DOHH2 (cell line): ENCODE measurements at regions not wholly inside any gene's neighbourhood (a gene's known extent, or its start where the extent isn't known, plus 50 kb on each side); places are given as distances from the start of the nearest gene placed in this dataset.
"Not testable (repeated sequence)": the region's sequence is repeated elsewhere in the genome, so short reads cannot be mapped to it uniquely, and the experiment has no call there.

Source experiments
- H3F3A ChIP-seq: fragments of 200-600 bp; sonication (generic), shearing (Covaris generic); 2 replicates; pipeline ENCODE4 v1.6.0; 2016; ENCODE audit warnings: antibody characterized with exemption, mild to moderate bottlenecking; ENCODE audit not compliant: control insufficient read depth, insufficient read depth
- H3K27ac ChIP-seq: fragments of 200-600 bp; sonication (generic); 2 replicates; pipeline ENCODE4 v1.5.1; 2014; ENCODE audit warnings: low read depth, mild to moderate bottlenecking, low read length, moderate library complexity
- H3K27me3 ChIP-seq: fragments of 200-600 bp; sonication (generic); 2 replicates; pipeline ENCODE4 v1.6.1; 2014; ENCODE audit warnings: mild to moderate bottlenecking, low read length, mixed read lengths; ENCODE audit not compliant: control insufficient read depth
- H3K36me3 ChIP-seq: fragments of 200-600 bp; sonication (generic); 2 replicates; pipeline ENCODE4 v1.6.1; 2014; ENCODE audit warnings: mild to moderate bottlenecking, low read length, moderate library complexity, mixed read lengths; ENCODE audit not compliant: control insufficient read depth
- H3K4me1 ChIP-seq: fragments of 200-600 bp; sonication (generic); 2 replicates; pipeline ENCODE4 v1.6.1; 2014; ENCODE audit warnings: mild to moderate bottlenecking, low read length, mixed read lengths; ENCODE audit not compliant: control insufficient read depth
- H3K4me2 ChIP-seq: fragments of 200-600 bp; sonication (generic); 2 replicates; pipeline ENCODE4 v1.6.0; 2014; ENCODE audit warnings: mild to moderate bottlenecking, low read length, moderate library complexity
- H3K4me3 ChIP-seq: fragments of 200-600 bp; sonication (generic); 2 replicates; pipeline ENCODE4 v1.5.1; 2014; ENCODE audit warnings: mild to moderate bottlenecking, low read length, mixed read lengths
- H3K79me2 ChIP-seq: fragments of 200-600 bp; sonication (generic); 2 replicates; pipeline ENCODE4 v1.6.1; 2014; ENCODE audit warnings: mild to moderate bottlenecking, low read length, mixed read lengths; ENCODE audit not compliant: control insufficient read depth
- H3K9me2 ChIP-seq: fragments of 200-600 bp; sonication (generic); replicated peaks from 2 replicates; pipeline ENCODE4 v1.6.1; 2014; ENCODE audit warnings: mild to moderate bottlenecking, low read length, mixed read lengths; ENCODE audit not compliant: control insufficient read depth
- H3K9me3 ChIP-seq: fragments of 200-600 bp; sonication (generic); 2 replicates; pipeline ENCODE4 v1.6.1; 2014; ENCODE audit warnings: antibody characterized with exemption, low read length, mixed read lengths; ENCODE audit not compliant: control insufficient read depth, insufficient read depth
- H4K20me1 ChIP-seq: fragments of 200-600 bp; sonication (generic); 2 replicates; pipeline ENCODE4 v1.6.0; 2014; ENCODE audit warnings: low read depth, mild to moderate bottlenecking, antibody characterized with exemption, low read length, moderate library complexity; ENCODE audit not compliant: control insufficient read depth, insufficient read depth
- EZH2phosphoT487 ChIP-seq: fragments of 200-600 bp; sonication (generic); IDR thresholded peaks from 2 replicates; pipeline ENCODE4 v1.6.1; 2017; ENCODE audit warnings: borderline replicate concordance, mild to moderate bottlenecking, antibody characterized with exemption, low read length, moderate library complexity, mixed read lengths
- TF ChIP-seq, protein P1 (sequence below): fragments of 200-600 bp; sonication (generic); IDR thresholded peaks from one replicate; pipeline ENCODE4 v1.5.1; 2014; ENCODE audit warnings: antibody characterized with exemption, mild to moderate bottlenecking, low read depth, low read length; ENCODE audit not compliant: poor library complexity, severe bottlenecking

DNA sequence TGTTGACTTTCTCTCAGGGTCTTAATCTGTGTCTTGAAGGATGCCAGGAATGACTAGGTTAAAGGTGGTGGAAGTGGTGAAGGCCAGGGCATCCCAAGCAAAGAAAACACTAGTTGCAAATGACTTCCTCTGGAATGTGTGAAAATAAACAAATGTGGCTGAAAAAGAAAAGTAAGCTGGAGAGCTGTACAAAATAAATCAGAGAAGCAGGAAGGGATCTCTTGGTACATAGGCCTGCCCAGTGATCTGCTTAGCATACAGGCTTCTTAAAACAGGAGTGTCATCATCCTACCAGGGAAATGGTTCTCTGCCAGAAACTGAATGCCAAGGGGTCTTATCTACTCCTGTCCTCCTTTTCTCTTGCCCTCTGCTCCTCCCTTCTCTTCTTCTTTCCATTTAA is 1616.0 kb downstream of the KHDRBS2 start:
- Histone ChIP-seq H4K20me1 (no peaks in the 10 kb centered on the region), H3K4me2 (no peak overlapping the region), H3K9me3 (no peaks in the 10 kb centered on the region), H3K79me2 (no peaks in the 10 kb centered on the region), H3K9me2 (no peaks in the 10 kb centered on the region), H3K27ac (no peak overlapping the region), H3K36me3 (no peaks in the 10 kb centered on the region), H3F3A (no peaks in the 10 kb centered on the region), H3K4me1 (no peaks in the 10 kb centered on the region), H3K27me3 (no peaks in the 10 kb centered on the region), H3K4me3 (no peak overlapping the region)
- TF ChIP-seq, protein P1, sequence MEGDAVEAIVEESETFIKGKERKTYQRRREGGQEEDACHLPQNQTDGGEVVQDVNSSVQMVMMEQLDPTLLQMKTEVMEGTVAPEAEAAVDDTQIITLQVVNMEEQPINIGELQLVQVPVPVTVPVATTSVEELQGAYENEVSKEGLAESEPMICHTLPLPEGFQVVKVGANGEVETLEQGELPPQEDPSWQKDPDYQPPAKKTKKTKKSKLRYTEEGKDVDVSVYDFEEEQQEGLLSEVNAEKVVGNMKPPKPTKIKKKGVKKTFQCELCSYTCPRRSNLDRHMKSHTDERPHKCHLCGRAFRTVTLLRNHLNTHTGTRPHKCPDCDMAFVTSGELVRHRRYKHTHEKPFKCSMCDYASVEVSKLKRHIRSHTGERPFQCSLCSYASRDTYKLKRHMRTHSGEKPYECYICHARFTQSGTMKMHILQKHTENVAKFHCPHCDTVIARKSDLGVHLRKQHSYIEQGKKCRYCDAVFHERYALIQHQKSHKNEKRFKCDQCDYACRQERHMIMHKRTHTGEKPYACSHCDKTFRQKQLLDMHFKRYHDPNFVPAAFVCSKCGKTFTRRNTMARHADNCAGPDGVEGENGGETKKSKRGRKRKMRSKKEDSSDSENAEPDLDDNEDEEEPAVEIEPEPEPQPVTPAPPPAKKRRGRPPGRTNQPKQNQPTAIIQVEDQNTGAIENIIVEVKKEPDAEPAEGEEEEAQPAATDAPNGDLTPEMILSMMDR = no peak
- TF ChIP-seq EZH2phosphoT487 = no peak

DNA sequence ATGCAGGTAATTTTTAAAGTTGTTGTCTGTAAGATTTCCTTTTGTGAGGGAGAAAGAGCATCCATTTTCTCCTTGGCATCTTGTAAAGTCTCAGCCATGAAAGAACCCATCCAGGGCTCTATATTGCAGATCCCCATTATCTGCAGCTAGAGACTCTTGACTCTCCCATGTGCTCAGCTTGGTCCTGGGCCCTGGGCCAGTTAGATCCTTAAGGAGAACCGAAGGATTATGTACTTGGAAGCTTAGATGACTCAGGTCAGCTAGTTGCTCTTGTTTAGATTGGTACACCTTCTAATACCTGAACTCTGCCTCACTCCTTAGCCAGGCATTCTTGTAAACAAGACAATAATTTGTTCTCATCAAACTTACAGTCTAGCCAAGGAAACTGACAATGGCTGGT is 1617.6 kb downstream of the KHDRBS2 start:
- no peaks in the 10 kb centered on the region for H3F3A ChIP-seq
- H3K4me3 ChIP-seq = no peak overlapping the region
- no peak for TF ChIP-seq EZH2phosphoT487
- TF ChIP-seq, protein P1 = no peak
- H3K27ac ChIP-seq = no peak overlapping the region
- no peaks in the 10 kb centered on the region for H3K27me3 ChIP-seq
- no peaks in the 10 kb centered on the region for H3K9me2 ChIP-seq
- H3K9me3 ChIP-seq = no peaks in the 10 kb centered on the region; the same call in 1 of the 2 replicates
- H4K20me1 ChIP-seq = no peaks in the 10 kb centered on the region
- H3K4me1 ChIP-seq = no peaks in the 10 kb centered on the region
- no peak overlapping the region for H3K4me2 ChIP-seq
- H3K79me2 ChIP-seq = no peaks in the 10 kb centered on the region
- no peaks in the 10 kb centered on the region for H3K36me3 ChIP-seq

DNA sequence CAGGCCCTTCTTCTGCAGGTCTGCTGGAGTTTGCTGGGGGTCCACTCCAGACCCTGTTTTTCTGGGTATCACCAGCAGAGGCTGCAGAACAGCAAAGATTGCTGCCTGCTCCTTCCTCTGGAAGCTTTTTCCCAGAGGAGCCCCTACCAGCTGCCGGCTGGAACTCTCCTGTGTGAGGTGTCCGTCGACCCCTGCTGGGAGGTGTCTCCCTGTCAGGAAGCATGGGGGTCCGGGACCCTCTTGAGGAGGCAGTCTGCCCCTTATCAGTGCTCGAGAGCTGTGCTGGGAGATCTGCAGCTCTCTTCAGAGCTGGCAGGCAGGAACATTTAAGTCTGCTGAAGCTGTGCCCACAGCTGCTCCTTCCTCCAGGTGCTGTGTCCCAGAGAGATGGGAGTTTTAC is 1622.8 kb downstream of the KHDRBS2 start:
- not testable (repeated sequence) for H3F3A ChIP-seq, H3K27me3 ChIP-seq, H3K36me3 ChIP-seq, H3K4me2 ChIP-seq, H3K4me3 ChIP-seq, H3K79me2 ChIP-seq, H3K4me1 ChIP-seq, H3K27ac ChIP-seq, H4K20me1 ChIP-seq, H3K9me3 ChIP-seq, H3K9me2 ChIP-seq

- no peaks in the 10 kb centered on the region for H3F3A ChIP-seq
- no peaks in the 10 kb centered on the region for H3K9me2 ChIP-seq
- no peak overlapping the region for H3K27ac ChIP-seq
- H3K4me3 ChIP-seq = no peak overlapping the region
- no peaks in the 10 kb centered on the region for H3K27me3 ChIP-seq
- no peak for TF ChIP-seq EZH2phosphoT487
- TF ChIP-seq, protein P1 = no peak
- no peaks in the 10 kb centered on the region for H3K79me2 ChIP-seq
- no peaks in the 10 kb centered on the region for H3K4me1 ChIP-seq
- H3K4me2 ChIP-seq = no peak overlapping the region
- H3K36me3 ChIP-seq = no peaks in the 10 kb centered on the region
- no peaks in the 10 kb centered on the region for H4K20me1 ChIP-seq
- no peaks in the 10 kb centered on the region for H3K9me3 ChIP-seq
Observed at GRCh38 chr6:60643870-60644269, 1642.2 kb downstream of the KHDRBS2 start.

DNA sequence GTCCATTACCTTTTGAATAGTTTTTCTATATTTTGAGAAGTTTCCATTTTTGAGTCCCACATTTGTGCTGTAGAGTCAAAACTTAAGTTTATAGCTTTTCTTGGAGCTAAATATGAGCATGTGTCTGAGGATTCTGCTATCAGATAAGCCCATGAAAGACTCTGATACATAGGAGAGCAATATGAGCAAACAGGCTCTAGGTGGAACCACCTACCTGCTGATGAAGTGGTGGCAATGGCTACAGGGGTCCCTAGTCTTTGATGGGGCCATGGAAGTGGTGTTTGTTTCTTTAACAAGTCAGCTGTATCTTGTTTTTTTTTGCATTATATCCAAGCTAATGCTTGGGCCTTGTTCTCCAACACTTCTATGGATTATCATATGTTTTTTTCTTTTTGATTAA is 1646.8 kb downstream of the KHDRBS2 start:
- not testable (repeated sequence) for H4K20me1 ChIP-seq, H3K4me2 ChIP-seq, H3F3A ChIP-seq, H3K4me1 ChIP-seq, H3K27me3 ChIP-seq, H3K36me3 ChIP-seq, H3K27ac ChIP-seq, H3K4me3 ChIP-seq, H3K9me3 ChIP-seq, H3K79me2 ChIP-seq, H3K9me2 ChIP-seq
